GM18507 (cell line): ENCODE measurements at regions not wholly inside any gene's neighbourhood (a gene's known extent, or its start where the extent isn't known, plus 50 kb on each side); places are given as distances from the start of the nearest gene placed in this dataset.

Source experiments
- DNase-seq: peaks from one replicate; pipeline ENCODE4 v3.0.0; 2011; ENCODE audit warnings: low read depth; ENCODE audit not compliant: insufficient read length; ENCODE audit errors: extremely low spot score
- FAIRE-seq: peaks from 2 replicates; lab custom pipeline; 2011; peaks lifted over from hg19 to GRCh38; lab: Jason Lieb, UNC

- no peak for DNase-seq
- no peak for FAIRE-seq
Observed at GRCh38 chr1:18001725-18002124, 105.9 kb upstream of the IGSF21 start.

GRCh38 chr1:18004278-18004677, 103.3 kb upstream of the IGSF21 start:
- FAIRE-seq (no peak), DNase-seq (no peak)

- no peak for FAIRE-seq
- DNase-seq = no peak
Observed at GRCh38 chr1:18005238-18005637, 102.4 kb upstream of the IGSF21 start.

- no peak for DNase-seq
- no peak for FAIRE-seq
Observed at GRCh38 chr1:18007391-18008041, 100.1 kb upstream of the IGSF21 start.

GRCh38 chr1:18008081-18008480, 99.5 kb upstream of the IGSF21 start:
- DNase-seq = no peak
- no peak for FAIRE-seq

GRCh38 chr1:18009055-18009454, 98.5 kb upstream of the IGSF21 start:
- FAIRE-seq (no peak), DNase-seq (no peak)

GRCh38 chr1:18009478-18009961, 98.1 kb upstream of the IGSF21 start:
- no peak for DNase-seq
- FAIRE-seq = no peak

- DNase-seq (no peak), FAIRE-seq (no peak)
Observed at GRCh38 chr1:18010408-18010807, 97.2 kb upstream of the IGSF21 start.

- no peak for FAIRE-seq
- DNase-seq = no peak
Observed at GRCh38 chr1:18010945-18011344, 96.7 kb upstream of the IGSF21 start.

GRCh38 chr1:18011703-18012102, 95.9 kb upstream of the IGSF21 start:
- FAIRE-seq = no peak
- DNase-seq = no peak

GRCh38 chr1:18012686-18013085, 94.9 kb upstream of the IGSF21 start:
- no peak for FAIRE-seq
- no peak for DNase-seq

- FAIRE-seq (no peak), DNase-seq (no peak)
Observed at GRCh38 chr1:18013216-18013615, 94.4 kb upstream of the IGSF21 start.

GRCh38 chr1:18015719-18016118, 91.9 kb upstream of the IGSF21 start:
- no peak for FAIRE-seq
- no peak for DNase-seq

GRCh38 chr1:18018366-18018765, 89.2 kb upstream of the IGSF21 start:
- DNase-seq (no peak), FAIRE-seq (no peak)

- no peak for DNase-seq
- no peak for FAIRE-seq
Observed at GRCh38 chr1:18020021-18020817, 87.4 kb upstream of the IGSF21 start.

GRCh38 chr1:18021242-18021641, 86.4 kb upstream of the IGSF21 start:
- no peak for DNase-seq
- FAIRE-seq = no peak

- FAIRE-seq = no peak
- no peak for DNase-seq
Observed at GRCh38 chr1:18032172-18032859, 75.3 kb upstream of the IGSF21 start.

- FAIRE-seq (no peak), DNase-seq (no peak)
Observed at GRCh38 chr1:18035145-18035544, 72.5 kb upstream of the IGSF21 start.

- DNase-seq (no peak), FAIRE-seq (no peak)
Observed at GRCh38 chr1:18037651-18038050, 69.9 kb upstream of the IGSF21 start.

GRCh38 chr1:18038051-18038450, 69.5 kb upstream of the IGSF21 start:
- DNase-seq (no peak), FAIRE-seq (no peak)

GRCh38 chr1:18039102-18039501, 68.5 kb upstream of the IGSF21 start:
- FAIRE-seq = no peak

More at GRCh38 chr1:18039102-18039501, 68.5 kb upstream of the IGSF21 start:
- no peak for DNase-seq
